Common myeloid progenitor, CD34-positive (primary cell): ENCODE measurements at regions not wholly inside any gene's neighbourhood (a gene's known extent, or its start where the extent isn't known, plus 50 kb on each side); places are given as distances from the start of the nearest gene placed in this dataset.
"Not testable (repeated sequence)": the region's sequence is repeated elsewhere in the genome, so short reads cannot be mapped to it uniquely, and the experiment has no call there.

Experiments
- CTCF ChIA-PET: fragments of 350-600 bp; sonication (Branson Sonifier 250); formaldehyde crosslinking; loops from one replicate; lab custom pipeline; 2021; ENCODE audit warnings: antibody characterized with exemption; lab: Charles Lee
- POLR2A ChIA-PET: fragments of 350-600 bp; sonication (Branson Sonifier 250); formaldehyde crosslinking; loops from one replicate; lab custom pipeline; 2021; ENCODE audit warnings: antibody characterized with exemption; lab: Charles Lee
- DNase-seq, 3 donors: peaks; one replicate each; pipeline versions ENCODE4 v3.0.0 to v3.0.0-alpha.2; 2013
- H3K27ac ChIP-seq, 2 experiments: 1 replicate in 1 of 2; 2 replicates in 1 of 2; pipeline ENCODE4 v1.7.0; 2013; ENCODE audit warnings: inconsistent platforms in 2 of 2, low read length in 2 of 2, mild to moderate bottlenecking in 2 of 2, low read depth in 1 of 2, moderate library complexity in 1 of 2; ENCODE audit not compliant: severe bottlenecking in 2 of 2, insufficient read depth in 1 of 2, poor library complexity in 1 of 2
- H3K27me3 ChIP-seq, 5 experiments: replicated peaks in 2 of 5; 1 replicate in 3 of 5; 2 replicates in 2 of 5; pipeline versions ENCODE4 v1.6.1 to v1.7.0; 2013; ENCODE audit warnings: low read length in 4 of 5, mild to moderate bottlenecking in 2 of 5, moderate library complexity in 2 of 5, inconsistent platforms in 1 of 5; ENCODE audit not compliant: insufficient read depth in 5 of 5, control insufficient read depth in 4 of 5
- H3K36me3 ChIP-seq, 4 experiments: 1 replicate in 2 of 4; 2 replicates in 2 of 4; pipeline versions ENCODE4 v1.6.1 to v1.7.0; 2013; ENCODE audit warnings: low read length in 3 of 4, control low read depth in 1 of 4, mild to moderate bottlenecking in 1 of 4; ENCODE audit not compliant: control insufficient read depth in 4 of 4, insufficient read depth in 4 of 4
- H3K4me1 ChIP-seq, 4 experiments: 1 replicate in 3 of 4; 2 replicates in 1 of 4; pipeline versions ENCODE4 v1.6.1 to v1.7.1; 2013; ENCODE audit warnings: low read length in 3 of 4, mild to moderate bottlenecking in 3 of 4, control low read depth in 1 of 4, inconsistent platforms in 1 of 4, moderate library complexity in 1 of 4; ENCODE audit not compliant: control insufficient read depth in 4 of 4, insufficient read depth in 4 of 4; ENCODE audit errors: control extremely low read depth in 1 of 4
- H3K4me3 ChIP-seq, 7 experiments: 1 replicate in 4 of 7; 2 replicates in 3 of 7; pipeline versions ENCODE4 v1.5.1 to v1.7.0; 2013; ENCODE audit warnings: mild to moderate bottlenecking in 7 of 7, low read length in 6 of 7, moderate library complexity in 6 of 7, inconsistent platforms in 2 of 7, low read depth in 2 of 7, control low read depth in 1 of 7; ENCODE audit not compliant: insufficient read depth in 4 of 7, control insufficient read depth in 1 of 7; ENCODE audit errors: extremely low read depth in 1 of 7
- H3K9me3 ChIP-seq, 5 experiments: 1 replicate in 4 of 5; 2 replicates in 1 of 5; pipeline versions ENCODE4 v1.6.1 to v1.7.1; 2013; ENCODE audit warnings: low read length in 4 of 5, mild to moderate bottlenecking in 2 of 5, inconsistent platforms in 1 of 5, low read depth in 1 of 5, moderate library complexity in 1 of 5; ENCODE audit not compliant: control insufficient read depth in 4 of 5, insufficient read depth in 2 of 5; ENCODE audit errors: control extremely low read depth in 1 of 5
- WGBS: methylation state at CpG from one replicate; pipeline ENCODE4 v1.1.5; 2013; ENCODE audit not compliant: insufficient coverage; 5-methylcytosine and 5-hydroxymethylcytosine counted together

DNA sequence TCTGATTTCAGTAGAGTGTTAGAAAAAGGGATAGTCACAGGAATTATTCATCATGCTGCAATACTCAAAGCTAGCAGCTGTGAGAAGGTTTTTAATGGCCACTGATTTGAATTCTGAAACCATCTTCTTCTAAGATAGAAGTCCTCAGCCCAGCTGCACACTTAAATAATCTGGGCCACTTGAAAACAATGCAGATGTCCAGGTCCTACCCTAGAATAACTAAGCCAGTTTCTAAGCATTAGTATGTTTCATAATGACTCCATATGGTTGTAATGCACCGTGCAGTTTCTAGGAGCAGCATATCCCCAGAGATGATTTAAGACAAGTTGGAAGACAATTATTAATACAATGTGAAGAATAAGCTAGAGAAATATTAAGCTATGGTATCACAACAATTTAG, 159.9 kb upstream of the FBXL17 start:
- H3K4me1 ChIP-seq = no peaks in the 10 kb centered on the region
- no CpG with 5 or more reads among the region's 1 CpG for WGBS
- no peaks in the 10 kb centered on the region for H3K36me3 ChIP-seq
- ChIA-PET CTCF (interaction anchor here (0.5 kb wide), 1 partner anchor 1555 kb away, joined by 3 read pairs; no protein-coding TSS in a partner anchor), POLR2A (no interaction called here)
- H3K27me3 ChIP-seq = no peaks in the 10 kb centered on the region
- no peak overlapping the region for H3K4me3 ChIP-seq
- no peaks in the 10 kb centered on the region for H3K9me3 ChIP-seq
- H3K27ac ChIP-seq = no peak overlapping the region
- DNase-seq = no peak

DNA sequence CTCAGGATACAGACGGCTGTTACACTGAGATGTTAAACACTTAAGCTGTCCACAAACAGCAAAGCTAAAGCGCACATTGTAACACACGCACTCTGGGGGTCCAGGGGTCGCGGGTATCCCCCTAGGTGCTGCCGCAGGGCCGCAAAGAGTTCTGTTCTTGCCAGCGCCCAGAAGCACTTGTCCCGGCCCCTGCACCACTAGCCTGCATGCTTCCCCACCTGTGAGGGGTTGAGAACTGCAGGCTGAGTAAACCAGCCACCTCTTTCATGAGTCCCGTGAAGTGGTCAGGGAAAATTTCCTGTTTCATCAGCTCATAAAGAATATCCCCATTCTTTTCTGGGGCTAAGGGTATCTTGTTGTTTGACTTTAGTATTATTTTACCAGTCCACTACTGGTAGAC, 154.4 kb upstream of the FBXL17 start:
- 100% methylated on average over 5 of the region's 10 CpGs for WGBS
- H3K4me3 ChIP-seq = no peak overlapping the region
- POLR2A ChIA-PET = no interaction called here

DNA sequence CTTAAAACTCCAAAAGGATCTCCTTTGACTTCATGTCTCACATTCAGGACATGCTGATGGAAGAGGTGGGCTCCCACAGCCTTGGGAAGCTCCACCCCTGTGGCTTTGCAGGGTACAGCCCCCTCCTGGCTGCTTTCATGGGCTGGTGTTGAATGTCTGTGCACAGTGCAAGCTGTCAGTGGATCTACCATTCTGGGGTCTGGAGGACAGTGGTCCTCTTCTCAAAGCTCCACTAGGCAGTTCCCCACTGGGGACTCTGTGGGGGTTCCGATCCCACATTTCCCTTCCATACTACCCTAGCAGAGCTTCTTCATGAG, 150.2 kb upstream of the FBXL17 start:
- H3K27ac ChIP-seq, DNase-seq, H3K27me3 ChIP-seq, H3K4me1 ChIP-seq, POLR2A ChIA-PET, H3K36me3 ChIP-seq, H3K4me3 ChIP-seq, H3K9me3 ChIP-seq: not testable (repeated sequence)
- 100% methylated on average over 1 of the region's 1 CpG for WGBS
- CTCF ChIA-PET = interaction anchor here (1.1 kb wide), 1 partner anchor 11 kb away, joined by 3 read pairs; no protein-coding TSS in a partner anchor

More for the DNA sequence above, 154.4 kb upstream of the FBXL17 start:
- H3K36me3 ChIP-seq = no peaks in the 10 kb centered on the region
- no peaks in the 10 kb centered on the region for H3K4me1 ChIP-seq
- no peaks in the 10 kb centered on the region for H3K9me3 ChIP-seq
- CTCF ChIA-PET = no interaction called here
- no peak for DNase-seq
- H3K27ac ChIP-seq = no peak overlapping the region
- H3K27me3 ChIP-seq = no peaks in the 10 kb centered on the region

DNA sequence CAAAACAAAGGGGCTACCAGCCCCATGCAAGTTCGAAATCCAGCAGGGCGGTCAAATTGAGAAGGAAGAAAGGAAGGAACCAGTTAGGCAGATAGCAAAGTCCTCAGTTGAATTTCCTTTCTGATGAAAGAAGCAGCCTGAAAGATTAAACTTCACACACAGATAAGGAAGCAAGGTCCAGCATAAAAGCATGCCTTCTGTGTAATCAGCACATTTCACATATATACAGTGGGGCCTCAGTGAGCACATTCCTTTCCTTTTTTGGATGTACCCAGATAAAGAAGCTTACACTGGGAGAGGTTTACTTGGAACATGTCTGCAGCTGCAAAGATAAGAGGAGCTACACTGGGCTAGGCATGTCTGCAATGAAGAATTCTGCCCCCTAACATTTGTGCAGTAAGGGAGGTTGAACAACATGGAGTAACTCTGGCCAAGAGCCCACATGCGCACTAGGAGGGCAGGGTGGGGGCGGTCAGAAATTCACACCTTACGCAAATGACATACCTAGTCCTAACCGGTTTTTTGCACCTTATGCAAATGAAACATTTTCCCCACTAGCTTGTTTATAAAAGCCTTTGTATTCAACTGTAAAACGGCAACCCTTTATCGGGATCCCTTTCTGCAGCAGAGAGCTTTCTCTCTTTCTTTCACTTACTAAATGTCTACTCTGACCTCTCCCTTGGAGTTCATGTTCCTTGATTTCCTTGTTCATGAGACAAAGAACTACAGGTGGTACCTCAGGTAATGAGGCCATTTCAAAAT, 149.7 kb upstream of the FBXL17 start:
- Histone ChIP-seq H3K27ac (no peak overlapping the region), H3K27me3 (no peaks in the 10 kb centered on the region), H3K4me3 (no peak overlapping the region), H3K36me3 (no peaks in the 10 kb centered on the region), H3K9me3 (peaks cover 0 to 7% (median 0%) of the 10 kb centered on the region in 5 experiments), H3K4me1 (no peaks in the 10 kb centered on the region)
- ChIA-PET CTCF (interaction anchor here (1.1 kb wide), 1 partner anchor 10 kb away, joined by 3 read pairs; no protein-coding TSS in a partner anchor), POLR2A (no interaction called here)
- 80% methylated on average over 8 of the region's 8 CpGs for WGBS
- no peak for DNase-seq

DNA sequence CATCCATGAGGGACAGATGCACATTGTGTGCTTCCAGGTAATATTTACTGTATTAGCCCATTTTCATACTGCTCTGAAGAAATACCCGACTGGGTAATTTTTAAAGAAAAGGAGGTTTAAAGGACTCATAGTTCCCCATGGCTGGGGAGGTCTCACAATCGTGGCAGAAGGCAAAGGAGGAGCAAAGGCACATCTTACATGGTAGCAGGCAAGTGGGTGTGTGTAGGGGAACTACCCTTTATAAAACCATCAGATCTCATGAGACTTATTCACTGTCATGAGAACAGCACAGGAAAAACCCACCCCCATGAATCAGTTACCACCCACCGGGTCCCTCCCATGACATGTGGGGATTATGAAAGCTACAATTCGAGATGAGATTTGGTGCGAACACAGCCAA, 148.8 kb upstream of the FBXL17 start:
- Histone ChIP-seq H3K27me3 (no peaks in the 10 kb centered on the region), H3K9me3 (peaks cover 0 to 11% (median 0%) of the 10 kb centered on the region in 5 experiments), H3K27ac (no peak overlapping the region), H3K4me3 (no peak overlapping the region), H3K36me3 (no peaks in the 10 kb centered on the region), H3K4me1 (no peaks in the 10 kb centered on the region)
- POLR2A ChIA-PET = no interaction called here
- CTCF ChIA-PET = no interaction called here
- no peak for DNase-seq
- WGBS = 92% methylated on average over 3 of the region's 5 CpGs

DNA sequence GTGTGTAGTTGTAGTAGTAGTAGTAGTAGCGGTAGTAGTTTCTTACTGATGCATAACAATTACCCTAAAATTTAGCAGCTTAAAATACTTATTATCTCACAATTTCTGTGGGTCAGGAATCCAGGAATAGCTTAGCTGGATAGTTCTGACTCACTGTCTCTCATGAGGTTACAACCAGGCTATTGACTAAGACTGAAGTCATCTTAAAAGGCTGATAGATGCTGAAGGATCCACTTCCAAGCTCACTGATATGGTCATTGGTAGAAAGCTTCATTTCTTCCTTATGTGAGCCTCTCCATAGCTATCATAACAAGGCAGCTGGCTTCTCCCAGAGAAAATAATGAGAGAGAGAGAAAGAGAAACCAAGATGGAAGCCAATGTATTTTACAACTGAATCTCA, 147.5 kb upstream of the FBXL17 start:
- ChIA-PET CTCF (no interaction called here), POLR2A (no interaction called here)
- no peaks in the 10 kb centered on the region for H3K36me3 ChIP-seq
- no peak overlapping the region for H3K27ac ChIP-seq
- no peak overlapping the region for H3K4me3 ChIP-seq
- no CpG with 5 or more reads among the region's 1 CpG for WGBS
- no peaks in the 10 kb centered on the region for H3K27me3 ChIP-seq
- no peak for DNase-seq
- H3K9me3 ChIP-seq = peaks cover 0 to 11% (median 0%) of the 10 kb centered on the region in 5 experiments
- H3K4me1 ChIP-seq = no peaks in the 10 kb centered on the region

DNA sequence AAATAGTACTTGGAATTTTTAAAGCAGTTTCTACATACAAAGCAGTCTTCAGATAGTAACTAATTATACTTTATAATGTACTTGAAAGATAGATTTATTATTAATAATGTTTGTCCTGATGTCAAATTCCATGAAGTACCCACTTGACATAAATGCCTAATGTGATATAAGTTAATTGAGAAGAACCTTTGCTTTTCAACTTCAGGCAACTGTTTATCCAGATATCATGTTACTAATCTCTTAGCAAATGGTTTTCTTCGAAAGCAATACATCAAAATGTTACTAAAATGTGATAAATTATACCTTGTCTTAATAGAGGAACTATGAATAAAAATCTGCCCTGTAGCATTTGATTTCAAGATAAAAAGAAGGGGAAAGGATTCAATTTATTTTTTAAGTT, 146.8 kb upstream of the FBXL17 start:
- CTCF ChIA-PET = no interaction called here
- peaks cover 0 to 11% (median 0%) of the 10 kb centered on the region in 5 experiments for H3K9me3 ChIP-seq
- no peak overlapping the region for H3K27ac ChIP-seq
- no peak for DNase-seq
- no peak overlapping the region for H3K4me3 ChIP-seq
- POLR2A ChIA-PET = no interaction called here
- no peaks in the 10 kb centered on the region for H3K4me1 ChIP-seq
- H3K27me3 ChIP-seq = no peaks in the 10 kb centered on the region
- no peaks in the 10 kb centered on the region for H3K36me3 ChIP-seq
- WGBS = no CpG with 5 or more reads among the region's 1 CpG
